IMR-90 (cell line): ENCODE measurements at regions not wholly inside any gene's neighbourhood (a gene's known extent, or its start where the extent isn't known, plus 50 kb on each side); places are given as distances from the start of the nearest gene placed in this dataset.

Source experiments
- ATAC-seq: fragments of 200-7000 bp; cut with Tn5 transposase; 2 replicates; pipeline ENCODE4 v1.9.1; 2020; ENCODE audit warnings: low read depth, mild to moderate bottlenecking, moderate library complexity
- BruUV-seq: library from RNA; stranded (reverse); fragments of 400-500 nt; replicated peaks from 2 replicates; lab custom pipeline; 2021; lab: Mats Ljungman, UMichigan
- CTCF ChIA-PET: fragments of 300-600 bp; formaldehyde crosslinking; extraction: SDS; loops from one replicate; lab custom pipeline; 2021; ENCODE audit warnings: antibody characterized with exemption; lab: Yijun Ruan, JAX
- POLR2A ChIA-PET: fragments of 300-600 bp; sonication (Branson Sonifier 250); formaldehyde crosslinking; loops from one replicate; lab custom pipeline; 2022; ENCODE audit warnings: antibody characterized with exemption; ENCODE audit not compliant: unreplicated experiment; lab: Charles Lee
- DNase-seq: peaks from one replicate; pipeline ENCODE4 v3.0.0; 2013
- H2AFZ ChIP-seq: replicated peaks from 2 replicates; pipeline ENCODE3; 2013; ENCODE audit warnings: low read length, mild to moderate bottlenecking; ENCODE audit not compliant: poor library complexity
- H2AK5ac ChIP-seq: 2 replicates; pipeline ENCODE4 v1.6.1; 2013; ENCODE audit warnings: low read depth, low read length, inconsistent platforms
- H2AK9ac ChIP-seq: replicated peaks from 2 replicates; pipeline ENCODE3; 2013; ENCODE audit warnings: mild to moderate bottlenecking, low read depth, low read length, moderate library complexity; ENCODE audit not compliant: poor library complexity
- H2BK120ac ChIP-seq: 2 replicates; pipeline ENCODE4 v1.6.1; 2013; ENCODE audit warnings: low read depth, low read length, inconsistent platforms
- H2BK15ac ChIP-seq: 3 replicates; pipeline ENCODE4 v1.6.1; 2013; ENCODE audit warnings: low read depth, low read length, inconsistent platforms
- H2BK20ac ChIP-seq: 2 replicates; pipeline ENCODE4 v1.6.1; 2013; ENCODE audit warnings: low read depth, mild to moderate bottlenecking, inconsistent platforms, low read length, moderate library complexity
- H2BK5ac ChIP-seq: 2 replicates; pipeline ENCODE4 v1.6.1; 2013; ENCODE audit warnings: mild to moderate bottlenecking, low read depth, low read length, inconsistent platforms; ENCODE audit not compliant: poor library complexity, severe bottlenecking
- H3K14ac ChIP-seq: replicated peaks from 2 replicates; pipeline ENCODE4 v1.6.1; 2013; ENCODE audit warnings: low read depth, low read length, inconsistent platforms
- H3K18ac ChIP-seq: 2 replicates; pipeline ENCODE4 v1.6.1; 2013; ENCODE audit warnings: low read depth, low read length, control low read depth
- H3K23ac ChIP-seq: 2 replicates; pipeline ENCODE4 v1.6.1; 2013; ENCODE audit warnings: low read depth, low read length, inconsistent platforms
- H3K27ac ChIP-seq: 2 replicates; pipeline ENCODE4 v1.5.1; 2013; ENCODE audit warnings: mild to moderate bottlenecking, control low read depth, low read length; ENCODE audit not compliant: insufficient read depth
- H3K27me3 ChIP-seq: 2 replicates; pipeline ENCODE4 v1.6.1; 2013; ENCODE audit warnings: low read length; ENCODE audit not compliant: control insufficient read depth, insufficient read depth
- H3K36me3 ChIP-seq: 2 replicates; pipeline ENCODE4 v1.6.1; 2013; ENCODE audit warnings: low read length, mixed read lengths; ENCODE audit not compliant: control insufficient read depth, insufficient read depth
- H3K4ac ChIP-seq: 2 replicates; pipeline ENCODE4 v1.6.1; 2013; ENCODE audit warnings: low read depth, low read length, inconsistent platforms
- H3K4me1 ChIP-seq: 2 replicates; pipeline ENCODE4 v1.6.1; 2013; ENCODE audit warnings: low read length, mixed read lengths; ENCODE audit not compliant: control insufficient read depth, insufficient read depth
- H3K4me2 ChIP-seq: 2 replicates; pipeline ENCODE4 v1.6.1; 2013; ENCODE audit warnings: low read depth, mild to moderate bottlenecking, control low read depth, low read length, moderate library complexity
- H3K4me3 ChIP-seq: 2 replicates; pipeline ENCODE4 v1.5.1; 2013; ENCODE audit warnings: low read depth, mild to moderate bottlenecking, control low read depth, low read length, moderate library complexity; ENCODE audit not compliant: insufficient read depth
- H3K56ac ChIP-seq: 2 replicates; pipeline ENCODE4 v1.6.1; 2013; ENCODE audit warnings: low read length, inconsistent platforms; ENCODE audit not compliant: insufficient read depth; ENCODE audit errors: extremely low read depth
- H3K79me1 ChIP-seq, 2 experiments: 2 replicates each; pipeline ENCODE4 v1.6.1; 2013; ENCODE audit warnings: low read length in 2 of 2, inconsistent platforms in 1 of 2, low read depth in 1 of 2
- H3K9ac ChIP-seq: 2 replicates; pipeline ENCODE4 v1.6.1; 2013; ENCODE audit warnings: low read depth, low read length, control low read depth
- H3K9me1 ChIP-seq: 2 replicates; pipeline ENCODE4 v1.6.1; 2013; ENCODE audit warnings: low read length, inconsistent platforms; ENCODE audit not compliant: insufficient read depth
- H3K9me3 ChIP-seq: 2 replicates; pipeline ENCODE4 v1.6.1; 2013; ENCODE audit warnings: low read length; ENCODE audit not compliant: control insufficient read depth, insufficient read depth
- H4K20me1 ChIP-seq: 2 replicates; pipeline ENCODE4 v1.6.1; 2013; ENCODE audit warnings: low read length, inconsistent platforms; ENCODE audit not compliant: insufficient read depth
- H4K5ac ChIP-seq: 2 replicates; pipeline ENCODE4 v1.6.1; 2013; ENCODE audit warnings: mild to moderate bottlenecking, low read depth, low read length, control low read depth
- H4K8ac ChIP-seq, 2 experiments: 2 replicates each; pipeline ENCODE4 v1.6.1; 2013; ENCODE audit warnings: low read depth in 2 of 2, low read length in 2 of 2, control low read depth in 1 of 2, inconsistent platforms in 1 of 2
- H4K91ac ChIP-seq: 2 replicates; pipeline ENCODE4 v1.6.1; 2013; ENCODE audit warnings: low read depth, low read length, inconsistent platforms; ENCODE audit not compliant: insufficient read depth
- FOS ChIP-seq: fragments of 150-350 bp; IDR thresholded peaks from 2 replicates; pipeline ENCODE4 v1.6.1; 2016; ENCODE audit warnings: low read depth, low read length
- NFE2L2 ChIP-seq: fragments of 150-350 bp; IDR thresholded peaks from 2 replicates; pipeline ENCODE4 v1.6.1; 2016; ENCODE audit warnings: low read depth, mild to moderate bottlenecking, low read length
- POLR2A ChIP-seq: IDR thresholded peaks from 2 replicates; pipeline ENCODE4 v1.6.1; 2012; ENCODE audit warnings: mild to moderate bottlenecking, low read depth, low read length
- RAD21 ChIP-seq: IDR thresholded peaks from 2 replicates; pipeline ENCODE4 v1.6.1; 2012; ENCODE audit warnings: low read length, improper control_type of control experiment
- RCOR1 ChIP-seq: IDR thresholded peaks from 2 replicates; pipeline ENCODE4 v1.6.1; 2012; ENCODE audit warnings: mild to moderate bottlenecking, low read length, improper control_type of control experiment; ENCODE audit not compliant: insufficient replicate concordance
- SMC3 ChIP-seq: fragments of 150-350 bp; IDR thresholded peaks from 2 replicates; pipeline ENCODE4 v1.6.1; 2016; ENCODE audit warnings: low read depth, mild to moderate bottlenecking, antibody characterized with exemption, low read length, moderate library complexity
- USF2 ChIP-seq: fragments of 150-350 bp; IDR thresholded peaks from 2 replicates; pipeline ENCODE4 v1.6.1; 2017; ENCODE audit warnings: mild to moderate bottlenecking, antibody characterized with exemption, low read length, low read depth
- WGBS, 2 experiments: methylation state at CpG; one replicate each; pipeline versions ENCODE4 v1.1.5 to v1.1.7; 2013; ENCODE audit warnings: missing lambda C conversion rate in 2 of 2; ENCODE audit not compliant: insufficient read length in 1 of 2; ENCODE audit errors: extremely low coverage in 2 of 2; 5-methylcytosine and 5-hydroxymethylcytosine counted together
- dilution Hi-C: fragments of 300-500 bp; cut with HindIII; formaldehyde crosslinking; loops from one replicate; pipeline ENCODE4 v1.14.3; 2018; ENCODE audit warnings: low sequenced_read_pairs; ENCODE audit not compliant: unreplicated experiment
- in situ Hi-C: fragments of 300-500 bp; cut with MboI; formaldehyde crosslinking; loops from 3 replicates; pipeline ENCODE4 v1.14.3; 2019; ENCODE audit warnings: low sequenced_read_pairs, inconsistent platforms, mixed read lengths
- intact Hi-C: fragments of 100-400 bp; cut with micrococcal nuclease; formaldehyde crosslinking; loops from 2 replicates; pipeline ENCODE4 v1.10.0; 2022

- Histone ChIP-seq H3K4ac (no peak overlapping the region), H3K27me3 (peaks cover 28% of the 10 kb centered on the region), H2BK20ac (no peak overlapping the region), H3K9ac (no peak overlapping the region), H3K18ac (no peak overlapping the region), H2AK5ac (no peak overlapping the region), H3K4me3 (no peak overlapping the region), H3K4me1 (no peaks in the 10 kb centered on the region), H3K23ac (no peak overlapping the region), H3K14ac (no peak overlapping the region), H3K4me2 (no peak overlapping the region), H4K8ac (no peak overlapping the region), H4K91ac (no peak overlapping the region), H2BK15ac (no peak overlapping the region), H3K79me1 (no peaks in the 10 kb centered on the region), H3K9me1 (no peaks in the 10 kb centered on the region), H3K27ac (no peak overlapping the region), H2AK9ac (no peak overlapping the region), H4K20me1 (no peaks in the 10 kb centered on the region), H4K5ac (no peak overlapping the region), H3K56ac (no peak overlapping the region), H3K36me3 (no peaks in the 10 kb centered on the region), H2BK5ac (no peak overlapping the region), H2AFZ (no peak overlapping the region), H2BK120ac (no peak overlapping the region), H3K9me3 (no peaks in the 10 kb centered on the region)
- DNase-seq (no peak), ATAC-seq (no peak)
- intact Hi-C loops: no loop called here
- TF ChIP-seq USF2: no peak
- no peak for TF ChIP-seq FOS
- TF ChIP-seq NFE2L2: no peak
- no peak for TF ChIP-seq POLR2A
- TF ChIP-seq SMC3: no peak
- no peak for TF ChIP-seq RCOR1
- TF ChIP-seq RAD21: no peak
- dilution Hi-C loops: no loop called here
- CTCF ChIA-PET: no interaction called here
- in situ Hi-C loops: no loop called here
- no TSS peak for BruUV-seq
- whole genome bisulfite sequencing, 2 experiments: 60% methylated on average over 1 of the region's 7 CpGs; no CpG with 5 or more reads in 1 of the 2 experiments
- POLR2A ChIA-PET: no interaction called here
Observed at GRCh38 chrX:40418146-40418812, 162.5 kb upstream of the ATP6AP2 start.
